AG04449 (cell line): ENCODE measurements at regions not wholly inside any gene's neighbourhood (a gene's known extent, or its start where the extent isn't known, plus 50 kb on each side); places are given as distances from the start of the nearest gene placed in this dataset.

Experiments
- CTCF ChIA-PET: fragments of 350-600 bp; formaldehyde crosslinking; extraction: SDS; loops from one replicate; lab custom pipeline; 2021; ENCODE audit warnings: antibody characterized with exemption; lab: Yijun Ruan, JAX
- POLR2A ChIA-PET: fragments of 400-600, 350-600 bp; formaldehyde crosslinking; extraction: SDS; loops from one replicate; lab custom pipeline; 2020; ENCODE audit warnings: antibody characterized with exemption, inconsistent platforms; lab: Yijun Ruan, JAX
- DNase-seq: peaks from one replicate; pipeline ENCODE4 v3.0.0-alpha.2; 2010; ENCODE audit warnings: low read depth, low spot score
- H3K4me3 ChIP-seq: 2 replicates; pipeline ENCODE4 v1.5.1; 2011; ENCODE audit warnings: low read depth, mild to moderate bottlenecking, control low read depth, low read length
- CTCF ChIP-seq: IDR thresholded peaks from one replicate; pipeline ENCODE4 v1.5.1; 2011; ENCODE audit warnings: mild to moderate bottlenecking, moderate library complexity, low read length, control low read depth, inconsistent platforms; ENCODE audit not compliant: insufficient read depth; ENCODE audit errors: missing control alignments

- POLR2A ChIA-PET: no interaction called here
- CTCF ChIA-PET: no interaction called here
- no peak for TF ChIP-seq CTCF
- DNase-seq: no peak
- H3K4me3 ChIP-seq: no peak overlapping the region
Observed at GRCh38 chr20:20955892-20956291, 150.3 kb downstream of the LINC00237 start.

GRCh38 chr20:20953738-20954618, 152.2 kb downstream of the LINC00237 start:
- ChIA-PET POLR2A (no interaction called here), CTCF (no interaction called here)
- DNase-seq: no peak
- no peak overlapping the region for H3K4me3 ChIP-seq
- TF ChIP-seq CTCF: no peak

GRCh38 chr20:20950620-20951019, 155.5 kb downstream of the LINC00237 start:
- POLR2A ChIA-PET: no interaction called here
- no peak overlapping the region for H3K4me3 ChIP-seq
- no peak for TF ChIP-seq CTCF
- CTCF ChIA-PET: no interaction called here
- no peak for DNase-seq

DNA sequence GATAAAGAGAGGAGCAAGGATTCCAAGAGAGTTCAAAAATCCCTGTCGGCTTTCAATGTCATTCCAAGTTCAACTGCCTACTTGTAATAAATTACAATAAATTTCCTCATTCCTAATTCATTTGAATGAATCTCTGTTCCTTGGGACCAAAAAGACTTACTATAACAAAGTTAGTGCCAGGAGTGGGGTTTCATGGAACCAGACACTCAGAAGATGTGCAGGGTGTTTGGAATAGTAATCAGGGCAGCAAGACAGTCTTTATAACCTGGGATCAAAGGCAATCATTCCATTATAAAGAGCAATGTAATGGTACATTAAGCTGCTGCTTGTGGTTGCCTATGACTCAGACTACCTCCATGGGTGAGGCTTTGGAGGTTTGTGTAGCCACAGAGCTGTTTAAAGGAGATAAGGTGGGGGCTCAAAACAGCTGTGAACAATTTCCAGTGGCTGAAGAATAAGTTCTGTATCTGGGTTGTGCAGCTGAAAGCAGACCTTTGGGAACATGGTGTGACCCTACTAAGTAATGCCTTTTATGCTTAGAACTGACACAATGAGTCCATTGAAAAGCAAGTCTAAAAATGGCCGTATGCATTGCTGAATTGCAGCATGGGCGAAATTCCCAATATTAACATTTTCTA, 159.9 kb downstream of the LINC00237 start:
- TF ChIP-seq CTCF: no peak
- CTCF ChIA-PET: no interaction called here
- no peak overlapping the region for H3K4me3 ChIP-seq
- no peak for DNase-seq
- POLR2A ChIA-PET: no interaction called here

- ChIA-PET POLR2A (no interaction called here), CTCF (no interaction called here)
- H3K4me3 ChIP-seq: no peak overlapping the region
- no peak for TF ChIP-seq CTCF
- no peak for DNase-seq
Observed at GRCh38 chr20:20941468-20941889, 164.7 kb downstream of the LINC00237 start.

DNA sequence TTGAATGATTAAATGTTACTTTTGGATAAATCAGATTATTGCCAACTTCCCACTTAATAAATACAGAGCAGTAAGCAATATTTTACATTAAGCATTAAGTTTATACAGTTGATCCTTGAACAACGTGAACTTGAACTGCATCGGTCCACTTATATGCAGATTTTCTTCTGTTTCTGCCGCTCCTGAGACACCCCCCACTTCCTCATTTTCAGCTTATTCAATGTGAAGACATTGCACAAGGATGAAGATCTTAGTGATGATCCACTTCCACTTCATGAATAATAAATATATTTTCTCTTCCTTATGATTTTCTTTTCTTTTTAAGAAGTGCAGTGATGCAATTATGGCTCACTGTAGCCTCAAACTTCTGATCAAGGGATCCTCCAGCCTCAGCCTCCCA, 167.2 kb downstream of the LINC00237 start:
- ChIA-PET POLR2A (no interaction called here), CTCF (no interaction called here)
- no peak for TF ChIP-seq CTCF
- DNase-seq: no peak
- H3K4me3 ChIP-seq: no peak overlapping the region
